OCI-LY7 (cell line): ENCODE measurements at regions not wholly inside any gene's neighbourhood (a gene's known extent, or its start where the extent isn't known, plus 50 kb on each side); places are given as distances from the start of the nearest gene placed in this dataset.

Experiments used
- BruUV-seq: library from RNA; stranded (reverse); fragments of 400-500 nt; replicated peaks from 2 replicates; lab custom pipeline; 2021; lab: Mats Ljungman, UMichigan
- CTCF ChIA-PET: fragments of 300-600 bp; sonication (Branson Sonifier 250); formaldehyde crosslinking; loops from one replicate; lab custom pipeline; 2022; ENCODE audit warnings: antibody characterized with exemption; ENCODE audit not compliant: unreplicated experiment; lab: Charles Lee
- POLR2A ChIA-PET: fragments of 300-600 bp; sonication (Branson Sonifier 250); formaldehyde crosslinking; loops from one replicate; lab custom pipeline; 2022; ENCODE audit warnings: antibody characterized with exemption; lab: Charles Lee
- DNase-seq: peaks from one replicate; pipeline ENCODE4 v3.0.0-alpha.2; 2015; ENCODE audit warnings: low spot score
- H2AFZ ChIP-seq: fragments of 200-600 bp; sonication (generic), shearing (Covaris generic); 2 replicates; pipeline ENCODE4 v1.6.1; 2014; ENCODE audit warnings: mild to moderate bottlenecking, antibody characterized with exemption, low read length, moderate library complexity
- H3K27ac ChIP-seq: fragments of 200-600 bp; sonication (generic); 2 replicates; pipeline ENCODE4 v1.5.1; 2014; ENCODE audit warnings: mixed run types, low read depth, mild to moderate bottlenecking, moderate library complexity, low read length, inconsistent platforms; ENCODE audit not compliant: poor library complexity, severe bottlenecking
- H3K36me3 ChIP-seq: fragments of 200-600 bp; sonication (generic); 2 replicates; pipeline ENCODE4 v1.6.1; 2014; ENCODE audit warnings: mild to moderate bottlenecking, antibody characterized with exemption, low read length, moderate library complexity, mixed read lengths; ENCODE audit not compliant: insufficient read depth
- H3K4me1 ChIP-seq: fragments of 200-600 bp; sonication (generic); 2 replicates; pipeline ENCODE4 v1.5.1; 2014; ENCODE audit warnings: mild to moderate bottlenecking, low read length; ENCODE audit not compliant: insufficient read depth, poor library complexity, severe bottlenecking
- H3K4me2 ChIP-seq: fragments of 200-600 bp; sonication (generic); 2 replicates; pipeline ENCODE4 v1.6.1; 2014; ENCODE audit warnings: mild to moderate bottlenecking, low read length
- H3K4me3 ChIP-seq: fragments of 200-600 bp; sonication (generic); 2 replicates; pipeline ENCODE4 v1.5.1; 2014; ENCODE audit warnings: mild to moderate bottlenecking, low read depth, low read length; ENCODE audit not compliant: poor library complexity, severe bottlenecking
- H3K79me2 ChIP-seq: fragments of 200-600 bp; sonication (generic); 2 replicates; pipeline ENCODE4 v1.6.1; 2016; ENCODE audit warnings: low read depth, mild to moderate bottlenecking, low read length, moderate library complexity, mixed read lengths; ENCODE audit not compliant: insufficient read depth
- H3K9me2 ChIP-seq: fragments of 200-600 bp; sonication (generic); 2 replicates; pipeline ENCODE4 v1.6.1; 2016; ENCODE audit warnings: mild to moderate bottlenecking, low read length, mixed read lengths; ENCODE audit not compliant: insufficient read depth
- H3K9me3 ChIP-seq: fragments of 200-600 bp; sonication (generic); 2 replicates; pipeline ENCODE4 v1.6.1; 2014; ENCODE audit warnings: mild to moderate bottlenecking, mixed run types, low read length, mixed read lengths
- H4K20me1 ChIP-seq: fragments of 200-600 bp; sonication (generic); 2 replicates; pipeline ENCODE4 v1.6.1; 2014; ENCODE audit warnings: mild to moderate bottlenecking, antibody characterized with exemption, low read length, moderate library complexity, mixed read lengths; ENCODE audit not compliant: insufficient read depth
- CTCF ChIP-seq: fragments of 200-600 bp; sonication (generic); conservative IDR thresholded peaks from 2 replicates; pipeline ENCODE4 v1.5.1; 2014; ENCODE audit warnings: mild to moderate bottlenecking, antibody characterized with exemption, low read length, moderate library complexity, mixed read lengths
- EZH2phosphoT487 ChIP-seq: fragments of 200-600 bp; sonication (generic); IDR thresholded peaks from 2 replicates; pipeline ENCODE4 v1.6.1; 2018; ENCODE audit warnings: low read depth, borderline replicate concordance, mild to moderate bottlenecking, mixed run types, antibody characterized with exemption, low read length, moderate library complexity, mixed read lengths
- intact Hi-C: fragments of 100-400 bp; cut with micrococcal nuclease; formaldehyde crosslinking; loops from one replicate; pipeline ENCODE4 v1.10.0; 2022; ENCODE audit not compliant: unreplicated experiment

GRCh38 chr5:67817652-67818051 lies 397.9 kb upstream of the PIK3R1 start:
- Histone ChIP-seq H3K4me1 (no peaks in the 10 kb centered on the region), H4K20me1 (no peaks in the 10 kb centered on the region), H3K79me2 (no peaks in the 10 kb centered on the region), H3K9me3 (no peaks in the 10 kb centered on the region), H3K9me2 (no peaks in the 10 kb centered on the region), H3K4me3 (no peak overlapping the region), H3K27ac (no peak overlapping the region), H3K36me3 (no peaks in the 10 kb centered on the region), H3K4me2 (no peak overlapping the region), H2AFZ (no peak overlapping the region)
- POLR2A ChIA-PET, result no interaction called here
- TF ChIP-seq EZH2phosphoT487 (no peak), CTCF (no peak)
- DNase-seq, result no peak
- BruUV-seq, result no TSS peak
- CTCF ChIA-PET, result no interaction called here
- intact Hi-C loops, result no loop called here

- no peak overlapping the region for H3K27ac ChIP-seq
- CTCF ChIA-PET, result no interaction called here
- POLR2A ChIA-PET, result no interaction called here
- no peaks in the 10 kb centered on the region for H3K4me1 ChIP-seq
- H3K4me3 ChIP-seq, result no peak overlapping the region
- no peak for DNase-seq
- intact Hi-C loops, result no loop called here
- H4K20me1 ChIP-seq, result no peaks in the 10 kb centered on the region
- H3K9me3 ChIP-seq, result no peaks in the 10 kb centered on the region
- H3K9me2 ChIP-seq, result no peaks in the 10 kb centered on the region
- H2AFZ ChIP-seq, result no peak overlapping the region
- H3K4me2 ChIP-seq, result no peak overlapping the region
- TF ChIP-seq CTCF, result no peak
- no peak for TF ChIP-seq EZH2phosphoT487
- no peaks in the 10 kb centered on the region for H3K79me2 ChIP-seq
- H3K36me3 ChIP-seq, result no peaks in the 10 kb centered on the region
- no TSS peak for BruUV-seq
Measured at GRCh38 chr5:67816456-67816855, 399.1 kb upstream of the PIK3R1 start.

- H3K4me2 ChIP-seq, result no peak overlapping the region
- no peak overlapping the region for H3K27ac ChIP-seq
- no peaks in the 10 kb centered on the region for H3K36me3 ChIP-seq
- no peaks in the 10 kb centered on the region for H3K4me1 ChIP-seq
- no peaks in the 10 kb centered on the region for H4K20me1 ChIP-seq
- intact Hi-C loops, result no loop called here
- no peak overlapping the region for H2AFZ ChIP-seq
- H3K9me2 ChIP-seq, result no peaks in the 10 kb centered on the region
- no peaks in the 10 kb centered on the region for H3K79me2 ChIP-seq
- POLR2A ChIA-PET, result no interaction called here
- no peak for DNase-seq
- CTCF ChIA-PET, result no interaction called here
- BruUV-seq, result no TSS peak
- no peaks in the 10 kb centered on the region for H3K9me3 ChIP-seq
- H3K4me3 ChIP-seq, result no peak overlapping the region
- TF ChIP-seq EZH2phosphoT487 (no peak), CTCF (no peak)
Measured at GRCh38 chr5:67815455-67816391, 399.8 kb upstream of the PIK3R1 start.
